PC-3 (cell line): ENCODE measurements at regions not wholly inside any gene's neighbourhood (a gene's known extent, or its start where the extent isn't known, plus 50 kb on each side); places are given as distances from the start of the nearest gene placed in this dataset.

Source experiments
- CTCF ChIP-seq: fragments of 300-600 bp; sonication (generic); conservative IDR thresholded peaks from 2 replicates; pipeline ENCODE4 v1.5.1; 2017; ENCODE audit warnings: antibody characterized with exemption, low read depth, mild to moderate bottlenecking, low read length
- EZH2phosphoT487 ChIP-seq: fragments of 300-600 bp; sonication (generic); IDR thresholded peaks from 2 replicates; pipeline ENCODE4 v1.6.1; 2018; ENCODE audit warnings: mild to moderate bottlenecking, antibody characterized with exemption, low read length, borderline replicate concordance

GRCh38 chr12:95605875-95606274 lies 54.6 kb upstream of the USP44 start:
- TF ChIP-seq EZH2phosphoT487 (no peak), CTCF (no peak)
